WTC11 (cell line): ENCODE measurements at regions not wholly inside any gene's neighbourhood (a gene's known extent, or its start where the extent isn't known, plus 50 kb on each side); places are given as distances from the start of the nearest gene placed in this dataset.

Source experiments
- JUN ChIP-seq: sonication (generic); formaldehyde crosslinking; IDR thresholded peaks from 2 replicates; pipeline ENCODE4 v1.8.0; 2023; ENCODE audit warnings: mild to moderate bottlenecking, missing genetic modification reagents
- NFYB ChIP-seq: sonication (generic); formaldehyde crosslinking; conservative IDR thresholded peaks from 2 replicates; pipeline ENCODE4 v1.8.0; 2022; ENCODE audit warnings: low read depth, missing genetic modification reagents
- NR2C2 ChIP-seq: sonication (generic); formaldehyde crosslinking; IDR thresholded peaks from 2 replicates; pipeline ENCODE4 v1.8.0; 2022; ENCODE audit warnings: mild to moderate bottlenecking, missing genetic modification reagents
- SP1 ChIP-seq: sonication (generic); formaldehyde crosslinking; conservative IDR thresholded peaks from 2 replicates; pipeline ENCODE4 v1.8.1; 2022; ENCODE audit warnings: missing genetic modification reagents
- TP53 ChIP-seq: sonication (generic); formaldehyde crosslinking; IDR thresholded peaks from 2 replicates; pipeline ENCODE4 v1.8.1; 2023; ENCODE audit warnings: mild to moderate bottlenecking, missing genetic modification reagents
- ZNF396 ChIP-seq: fragments of 250-450 bp; sonication (Bioruptor Pico); IDR thresholded peaks from 2 replicates; pipeline ENCODE4 v1.8.0; 2021; ENCODE audit warnings: mild to moderate bottlenecking, moderate library complexity, borderline replicate concordance
- TF ChIP-seq, protein P1 (sequence below): fragments of 200-600 bp; IDR thresholded peaks from 2 replicates; pipeline ENCODE4 v1.8.0; 2022; ENCODE audit warnings: antibody characterized with exemption
- TF ChIP-seq, protein P2 (sequence below): sonication (generic); formaldehyde crosslinking; IDR thresholded peaks from 2 replicates; pipeline ENCODE4 v1.8.1; 2022; ENCODE audit warnings: mild to moderate bottlenecking, missing genetic modification reagents, moderate library complexity, borderline replicate concordance

DNA sequence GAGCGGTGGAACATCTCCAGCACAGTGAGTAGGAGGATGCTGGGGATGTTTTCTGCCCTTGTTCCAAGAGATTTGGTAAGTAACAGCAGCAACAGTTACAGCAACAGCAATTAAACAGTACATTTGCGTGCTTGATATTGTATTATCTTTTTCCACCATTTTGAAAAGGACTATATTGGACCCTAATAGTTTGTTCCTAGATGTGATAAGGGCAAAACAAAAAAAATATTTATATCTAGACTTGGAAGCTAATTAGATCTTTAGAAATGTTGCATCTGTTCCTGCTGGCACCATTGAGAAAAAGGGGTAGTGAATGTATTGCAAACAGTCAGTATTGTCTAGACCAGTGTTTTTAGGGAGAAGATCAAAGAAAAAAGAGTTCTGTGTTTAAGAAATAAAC lies 759.9 kb downstream of the JRKL start:
- TF ChIP-seq NFYB (no peak), SP1 (CRISPR knock-in tag) (no peak), JUN (no peak), ZNF396 (CRISPR knock-in tag) (no peak), TP53 (CRISPR knock-in tag) (no peak), NR2C2 (CRISPR knock-in tag) (no peak)
- TF ChIP-seq, protein P1, sequence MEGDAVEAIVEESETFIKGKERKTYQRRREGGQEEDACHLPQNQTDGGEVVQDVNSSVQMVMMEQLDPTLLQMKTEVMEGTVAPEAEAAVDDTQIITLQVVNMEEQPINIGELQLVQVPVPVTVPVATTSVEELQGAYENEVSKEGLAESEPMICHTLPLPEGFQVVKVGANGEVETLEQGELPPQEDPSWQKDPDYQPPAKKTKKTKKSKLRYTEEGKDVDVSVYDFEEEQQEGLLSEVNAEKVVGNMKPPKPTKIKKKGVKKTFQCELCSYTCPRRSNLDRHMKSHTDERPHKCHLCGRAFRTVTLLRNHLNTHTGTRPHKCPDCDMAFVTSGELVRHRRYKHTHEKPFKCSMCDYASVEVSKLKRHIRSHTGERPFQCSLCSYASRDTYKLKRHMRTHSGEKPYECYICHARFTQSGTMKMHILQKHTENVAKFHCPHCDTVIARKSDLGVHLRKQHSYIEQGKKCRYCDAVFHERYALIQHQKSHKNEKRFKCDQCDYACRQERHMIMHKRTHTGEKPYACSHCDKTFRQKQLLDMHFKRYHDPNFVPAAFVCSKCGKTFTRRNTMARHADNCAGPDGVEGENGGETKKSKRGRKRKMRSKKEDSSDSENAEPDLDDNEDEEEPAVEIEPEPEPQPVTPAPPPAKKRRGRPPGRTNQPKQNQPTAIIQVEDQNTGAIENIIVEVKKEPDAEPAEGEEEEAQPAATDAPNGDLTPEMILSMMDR: no peak
- TF ChIP-seq, protein P2, sequence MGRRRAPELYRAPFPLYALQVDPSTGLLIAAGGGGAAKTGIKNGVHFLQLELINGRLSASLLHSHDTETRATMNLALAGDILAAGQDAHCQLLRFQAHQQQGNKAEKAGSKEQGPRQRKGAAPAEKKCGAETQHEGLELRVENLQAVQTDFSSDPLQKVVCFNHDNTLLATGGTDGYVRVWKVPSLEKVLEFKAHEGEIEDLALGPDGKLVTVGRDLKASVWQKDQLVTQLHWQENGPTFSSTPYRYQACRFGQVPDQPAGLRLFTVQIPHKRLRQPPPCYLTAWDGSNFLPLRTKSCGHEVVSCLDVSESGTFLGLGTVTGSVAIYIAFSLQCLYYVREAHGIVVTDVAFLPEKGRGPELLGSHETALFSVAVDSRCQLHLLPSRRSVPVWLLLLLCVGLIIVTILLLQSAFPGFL: no peak
